IMR-90 (cell line): ENCODE measurements at regions not wholly inside any gene's neighbourhood (a gene's known extent, or its start where the extent isn't known, plus 50 kb on each side); places are given as distances from the start of the nearest gene placed in this dataset.

ENCODE experiments used
- ATAC-seq: fragments of 200-7000 bp; cut with Tn5 transposase; 2 replicates; pipeline ENCODE4 v1.9.1; 2020; ENCODE audit warnings: low read depth, mild to moderate bottlenecking, moderate library complexity
- BruUV-seq: library from RNA; stranded (reverse); fragments of 400-500 nt; replicated peaks from 2 replicates; lab custom pipeline; 2021; lab: Mats Ljungman, UMichigan
- CTCF ChIA-PET: fragments of 300-600 bp; formaldehyde crosslinking; extraction: SDS; loops from one replicate; lab custom pipeline; 2021; ENCODE audit warnings: antibody characterized with exemption; lab: Yijun Ruan, JAX
- POLR2A ChIA-PET: fragments of 300-600 bp; sonication (Branson Sonifier 250); formaldehyde crosslinking; loops from one replicate; lab custom pipeline; 2022; ENCODE audit warnings: antibody characterized with exemption; ENCODE audit not compliant: unreplicated experiment; lab: Charles Lee
- DNase-seq: peaks from one replicate; pipeline ENCODE4 v3.0.0; 2013
- H2AFZ ChIP-seq: replicated peaks from 2 replicates; pipeline ENCODE3; 2013; ENCODE audit warnings: low read length, mild to moderate bottlenecking; ENCODE audit not compliant: poor library complexity
- H2AK5ac ChIP-seq: 2 replicates; pipeline ENCODE4 v1.6.1; 2013; ENCODE audit warnings: low read depth, low read length, inconsistent platforms
- H2AK9ac ChIP-seq: replicated peaks from 2 replicates; pipeline ENCODE3; 2013; ENCODE audit warnings: mild to moderate bottlenecking, low read depth, low read length, moderate library complexity; ENCODE audit not compliant: poor library complexity
- H2BK120ac ChIP-seq: 2 replicates; pipeline ENCODE4 v1.6.1; 2013; ENCODE audit warnings: low read depth, low read length, inconsistent platforms
- H2BK15ac ChIP-seq: 3 replicates; pipeline ENCODE4 v1.6.1; 2013; ENCODE audit warnings: low read depth, low read length, inconsistent platforms
- H2BK20ac ChIP-seq: 2 replicates; pipeline ENCODE4 v1.6.1; 2013; ENCODE audit warnings: low read depth, mild to moderate bottlenecking, inconsistent platforms, low read length, moderate library complexity
- H2BK5ac ChIP-seq: 2 replicates; pipeline ENCODE4 v1.6.1; 2013; ENCODE audit warnings: mild to moderate bottlenecking, low read depth, low read length, inconsistent platforms; ENCODE audit not compliant: poor library complexity, severe bottlenecking
- H3K14ac ChIP-seq: replicated peaks from 2 replicates; pipeline ENCODE4 v1.6.1; 2013; ENCODE audit warnings: low read depth, low read length, inconsistent platforms
- H3K18ac ChIP-seq: 2 replicates; pipeline ENCODE4 v1.6.1; 2013; ENCODE audit warnings: low read depth, low read length, control low read depth
- H3K23ac ChIP-seq: 2 replicates; pipeline ENCODE4 v1.6.1; 2013; ENCODE audit warnings: low read depth, low read length, inconsistent platforms
- H3K27ac ChIP-seq: 2 replicates; pipeline ENCODE4 v1.5.1; 2013; ENCODE audit warnings: mild to moderate bottlenecking, control low read depth, low read length; ENCODE audit not compliant: insufficient read depth
- H3K27me3 ChIP-seq: 2 replicates; pipeline ENCODE4 v1.6.1; 2013; ENCODE audit warnings: low read length; ENCODE audit not compliant: control insufficient read depth, insufficient read depth
- H3K36me3 ChIP-seq: 2 replicates; pipeline ENCODE4 v1.6.1; 2013; ENCODE audit warnings: low read length, mixed read lengths; ENCODE audit not compliant: control insufficient read depth, insufficient read depth
- H3K4ac ChIP-seq: 2 replicates; pipeline ENCODE4 v1.6.1; 2013; ENCODE audit warnings: low read depth, low read length, inconsistent platforms
- H3K4me1 ChIP-seq: 2 replicates; pipeline ENCODE4 v1.6.1; 2013; ENCODE audit warnings: low read length, mixed read lengths; ENCODE audit not compliant: control insufficient read depth, insufficient read depth
- H3K4me2 ChIP-seq: 2 replicates; pipeline ENCODE4 v1.6.1; 2013; ENCODE audit warnings: low read depth, mild to moderate bottlenecking, control low read depth, low read length, moderate library complexity
- H3K4me3 ChIP-seq: 2 replicates; pipeline ENCODE4 v1.5.1; 2013; ENCODE audit warnings: low read depth, mild to moderate bottlenecking, control low read depth, low read length, moderate library complexity; ENCODE audit not compliant: insufficient read depth
- H3K56ac ChIP-seq: 2 replicates; pipeline ENCODE4 v1.6.1; 2013; ENCODE audit warnings: low read length, inconsistent platforms; ENCODE audit not compliant: insufficient read depth; ENCODE audit errors: extremely low read depth
- H3K79me1 ChIP-seq, 2 experiments: 2 replicates each; pipeline ENCODE4 v1.6.1; 2013; ENCODE audit warnings: low read length in 2 of 2, inconsistent platforms in 1 of 2, low read depth in 1 of 2
- H3K9ac ChIP-seq: 2 replicates; pipeline ENCODE4 v1.6.1; 2013; ENCODE audit warnings: low read depth, low read length, control low read depth
- H3K9me1 ChIP-seq: 2 replicates; pipeline ENCODE4 v1.6.1; 2013; ENCODE audit warnings: low read length, inconsistent platforms; ENCODE audit not compliant: insufficient read depth
- H3K9me3 ChIP-seq: 2 replicates; pipeline ENCODE4 v1.6.1; 2013; ENCODE audit warnings: low read length; ENCODE audit not compliant: control insufficient read depth, insufficient read depth
- H4K20me1 ChIP-seq: 2 replicates; pipeline ENCODE4 v1.6.1; 2013; ENCODE audit warnings: low read length, inconsistent platforms; ENCODE audit not compliant: insufficient read depth
- H4K5ac ChIP-seq: 2 replicates; pipeline ENCODE4 v1.6.1; 2013; ENCODE audit warnings: mild to moderate bottlenecking, low read depth, low read length, control low read depth
- H4K8ac ChIP-seq, 2 experiments: 2 replicates each; pipeline ENCODE4 v1.6.1; 2013; ENCODE audit warnings: low read depth in 2 of 2, low read length in 2 of 2, control low read depth in 1 of 2, inconsistent platforms in 1 of 2
- H4K91ac ChIP-seq: 2 replicates; pipeline ENCODE4 v1.6.1; 2013; ENCODE audit warnings: low read depth, low read length, inconsistent platforms; ENCODE audit not compliant: insufficient read depth
- MAFK ChIP-seq: IDR thresholded peaks from 2 replicates; pipeline ENCODE4 v1.6.1; 2012; ENCODE audit warnings: low read depth, low read length, improper control_type of control experiment
- MXI1 ChIP-seq: IDR thresholded peaks from 2 replicates; pipeline ENCODE4 v1.6.1; 2012; ENCODE audit warnings: low read depth, mild to moderate bottlenecking, low read length, moderate library complexity, borderline replicate concordance
- RAD21 ChIP-seq: IDR thresholded peaks from 2 replicates; pipeline ENCODE4 v1.6.1; 2012; ENCODE audit warnings: low read length, improper control_type of control experiment
- WGBS, 2 experiments: methylation state at CpG; one replicate each; pipeline versions ENCODE4 v1.1.5 to v1.1.7; 2013; ENCODE audit warnings: missing lambda C conversion rate in 2 of 2; ENCODE audit not compliant: insufficient read length in 1 of 2; ENCODE audit errors: extremely low coverage in 2 of 2; 5-methylcytosine and 5-hydroxymethylcytosine counted together
- dilution Hi-C: fragments of 300-500 bp; cut with HindIII; formaldehyde crosslinking; loops from one replicate; pipeline ENCODE4 v1.14.3; 2018; ENCODE audit warnings: low sequenced_read_pairs; ENCODE audit not compliant: unreplicated experiment
- in situ Hi-C: fragments of 300-500 bp; cut with MboI; formaldehyde crosslinking; loops from 3 replicates; pipeline ENCODE4 v1.14.3; 2019; ENCODE audit warnings: low sequenced_read_pairs, inconsistent platforms, mixed read lengths
- intact Hi-C: fragments of 100-400 bp; cut with micrococcal nuclease; formaldehyde crosslinking; loops from 2 replicates; pipeline ENCODE4 v1.10.0; 2022

DNA sequence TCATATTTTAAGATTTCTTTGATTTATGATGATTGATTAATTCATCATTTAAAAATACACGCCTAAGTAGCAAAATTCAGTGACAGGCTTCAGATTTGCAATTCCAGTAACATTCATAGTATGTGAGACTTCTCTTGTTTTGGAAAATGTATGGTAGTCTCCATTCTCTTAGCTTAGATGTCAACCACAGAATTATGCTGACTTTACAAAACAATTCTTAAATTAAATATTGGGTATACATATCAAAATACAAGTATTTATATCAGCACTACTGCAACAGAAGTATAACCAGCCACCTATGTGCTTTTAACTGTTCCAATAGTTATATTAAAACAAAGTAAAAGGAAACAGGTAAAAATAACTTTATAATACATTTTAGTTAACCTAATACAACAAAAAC is 1328.6 kb upstream of the ADGRL2 start:
- CTCF ChIA-PET = no interaction called here
- WGBS, 2 experiments = no CpG with 5 or more reads among the region's 1 CpG
- Histone ChIP-seq H2BK20ac (no peak overlapping the region), H2BK120ac (no peak overlapping the region), H3K18ac (no peak overlapping the region), H4K5ac (no peak overlapping the region), H4K91ac (no peak overlapping the region), H2BK15ac (no peak overlapping the region), H3K14ac (no peak overlapping the region), H3K36me3 (no peaks in the 10 kb centered on the region), H3K23ac (no peak overlapping the region), H3K27me3 (no peaks in the 10 kb centered on the region), H3K79me1 (no peaks in the 10 kb centered on the region), H3K27ac (no peak overlapping the region), H2AK9ac (no peak overlapping the region), H3K4me2 (no peak overlapping the region), H2AK5ac (no peak overlapping the region), H3K4me3 (no peak overlapping the region), H3K4ac (no peak overlapping the region), H4K20me1 (no peaks in the 10 kb centered on the region), H3K9ac (no peak overlapping the region), H3K9me3 (no peaks in the 10 kb centered on the region), H4K8ac (no peak overlapping the region), H2BK5ac (no peak overlapping the region), H2AFZ (no peak overlapping the region), H3K56ac (no peak overlapping the region), H3K9me1 (no peaks in the 10 kb centered on the region), H3K4me1 (no peaks in the 10 kb centered on the region)
- dilution Hi-C loops = no loop called here
- TF ChIP-seq MXI1 (no peak), MAFK (peak; percentile 83), RAD21 (no peak)
- BruUV-seq = no TSS peak
- POLR2A ChIA-PET = no interaction called here
- intact Hi-C loops = no loop called here
- in situ Hi-C loops = no loop called here
- ATAC-seq = no peak
- DNase-seq = no peak
